ENCODE measurements at regions not wholly inside any gene's neighbourhood (a gene's known extent, or its start where the extent isn't known, plus 50 kb on each side); places are given as distances from the start of the nearest gene placed in this dataset.

GRCh38 chr4:128570387-128570975 lies 239.0 kb upstream of the JADE1 start:
- DNase-seq, result no peak

- DNase-seq, result no peak
Observed at GRCh38 chr4:128566693-128567092, 242.8 kb upstream of the JADE1 start.

DNA sequence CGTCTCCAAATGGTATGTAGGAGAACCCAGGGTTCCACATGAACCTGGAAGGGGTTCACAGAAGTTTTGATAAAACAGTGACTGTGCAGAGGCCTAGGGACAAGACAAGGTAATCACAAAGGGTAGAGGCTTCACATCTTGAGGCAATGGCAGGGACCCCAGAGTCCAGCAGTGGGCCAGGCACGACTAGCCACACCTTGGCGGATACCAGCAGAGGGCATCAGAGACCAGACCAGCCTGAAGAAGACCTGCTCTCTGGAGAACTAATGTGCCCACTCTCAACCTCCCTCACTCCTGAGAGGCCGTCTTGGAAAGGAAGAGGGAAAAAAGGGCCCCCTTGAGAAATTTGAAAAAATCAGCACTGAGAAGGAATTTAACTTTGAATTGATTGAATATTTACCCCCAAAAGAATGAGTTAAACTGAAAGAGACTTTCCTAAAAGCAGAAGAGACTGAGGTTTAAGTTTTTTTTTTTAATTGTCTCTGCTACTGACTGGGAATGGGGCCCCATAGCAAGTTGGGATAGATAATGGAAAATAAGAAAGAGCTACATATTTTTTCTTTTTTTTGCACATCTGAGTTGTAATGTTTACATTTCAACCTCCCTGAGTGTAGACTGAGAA lies 243.8 kb upstream of the JADE1 start:
- DNase-seq, result peak in 17 of 56 donors; percentile 1 to 31 (median 17)

GRCh38 chr4:128565054-128565453 lies 244.4 kb upstream of the JADE1 start:
- DNase-seq, result no peak

- no peak for DNase-seq
Observed at GRCh38 chr4:128564081-128564630, 245.3 kb upstream of the JADE1 start.

GRCh38 chr4:128560754-128561495 lies 248.6 kb upstream of the JADE1 start:
- no peak for DNase-seq

DNA sequence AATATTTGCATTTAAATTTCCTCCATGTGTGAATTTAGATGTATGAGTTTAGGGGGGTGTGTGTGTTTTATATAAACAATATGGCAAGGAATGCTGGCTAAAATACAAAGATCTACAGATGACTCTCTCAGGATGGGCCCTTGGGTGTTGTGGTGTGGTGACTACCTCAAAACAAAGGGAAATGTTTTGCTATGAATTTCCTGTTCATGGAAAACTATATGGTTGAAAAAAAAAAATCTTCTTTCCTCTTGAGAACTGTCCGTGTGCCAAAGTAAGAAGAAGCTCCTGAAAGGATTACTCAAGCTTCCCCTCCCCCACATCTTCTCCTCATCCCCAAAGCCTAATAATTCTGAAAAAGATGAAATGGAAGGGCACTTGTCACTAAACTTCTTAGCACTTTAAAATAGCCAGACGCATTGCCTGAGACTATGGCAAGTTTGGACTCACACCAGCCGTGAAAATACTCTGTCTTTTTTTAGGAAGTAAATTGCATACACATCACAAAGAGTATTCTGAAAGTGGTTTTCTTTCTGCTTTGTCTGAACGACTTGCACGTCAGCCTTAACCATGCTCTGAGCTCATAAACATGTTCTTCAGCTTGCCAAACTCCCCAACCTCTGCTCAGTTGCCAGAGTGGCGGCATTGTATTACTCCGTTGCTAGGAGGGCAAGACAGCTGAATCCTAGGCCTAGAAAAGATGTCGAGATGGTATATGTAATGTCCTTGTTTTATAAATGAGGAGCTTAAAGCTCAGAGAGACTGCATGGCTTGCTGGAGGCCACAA lies 250.4 kb upstream of the JADE1 start:
- DNase-seq, result peak in 6 of 56 donors; percentile 1 to 29 (median 10)

- DNase-seq, result no peak
Observed at GRCh38 chr4:128556756-128557155, 252.7 kb upstream of the JADE1 start.

- no peak for DNase-seq
Observed at GRCh38 chr4:128553686-128554515, 255.6 kb upstream of the JADE1 start.

GRCh38 chr4:128552586-128552907 lies 257.0 kb upstream of the JADE1 start:
- no peak for DNase-seq

GRCh38 chr4:128551280-128551679 lies 258.2 kb upstream of the JADE1 start:
- no peak for DNase-seq

GRCh38 chr4:128550060-128550459 lies 259.4 kb upstream of the JADE1 start:
- DNase-seq, result no peak

- DNase-seq, result no peak
Observed at GRCh38 chr4:128549636-128550035, 259.9 kb upstream of the JADE1 start.

GRCh38 chr4:128548381-128548780 lies 260.8 kb upstream of the PGRMC2 start:
- DNase-seq, result no peak

DNA sequence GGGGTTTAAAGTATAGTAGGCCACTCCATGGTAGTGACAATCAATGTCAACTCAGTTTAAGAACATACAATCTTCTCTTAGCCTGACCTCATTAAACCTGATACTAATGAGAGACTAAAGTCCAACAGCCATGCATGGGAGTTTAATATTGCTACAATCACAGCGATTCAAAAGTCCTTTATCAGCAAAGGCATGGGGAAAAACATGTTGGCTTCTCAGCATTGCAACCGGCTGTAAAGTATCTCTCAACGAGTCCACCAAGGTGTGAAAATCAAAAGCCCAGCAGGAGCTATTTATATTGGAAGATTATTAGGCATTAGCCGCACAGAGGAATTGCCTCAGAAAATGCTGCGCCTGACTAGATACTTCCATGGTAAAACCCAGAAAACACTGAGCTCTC lies 256.7 kb upstream of the PGRMC2 start:
- no peak for DNase-seq

DNA sequence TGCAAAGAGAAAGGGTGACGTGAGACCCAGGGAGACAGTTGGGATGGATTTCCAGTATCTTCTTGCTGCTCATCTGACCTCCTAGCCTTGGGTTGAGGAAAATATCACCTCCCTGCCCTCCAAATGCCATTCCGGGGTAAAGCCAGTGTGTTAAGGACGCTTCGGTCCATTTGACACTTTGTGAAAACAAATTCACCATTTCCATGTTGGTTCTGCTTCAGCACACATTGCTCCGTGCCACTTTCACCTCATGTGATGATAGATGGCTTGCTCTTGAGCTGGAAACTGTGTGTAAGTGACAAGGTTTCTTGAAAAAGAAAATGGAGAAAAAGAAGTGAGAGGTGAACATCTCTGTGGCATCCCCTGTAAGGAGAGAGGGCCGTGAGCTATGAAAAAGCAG lies 256.1 kb upstream of the PGRMC2 start:
- DNase-seq, result no peak

GRCh38 chr4:128542047-128542446 lies 254.4 kb upstream of the PGRMC2 start:
- DNase-seq, result no peak

DNA sequence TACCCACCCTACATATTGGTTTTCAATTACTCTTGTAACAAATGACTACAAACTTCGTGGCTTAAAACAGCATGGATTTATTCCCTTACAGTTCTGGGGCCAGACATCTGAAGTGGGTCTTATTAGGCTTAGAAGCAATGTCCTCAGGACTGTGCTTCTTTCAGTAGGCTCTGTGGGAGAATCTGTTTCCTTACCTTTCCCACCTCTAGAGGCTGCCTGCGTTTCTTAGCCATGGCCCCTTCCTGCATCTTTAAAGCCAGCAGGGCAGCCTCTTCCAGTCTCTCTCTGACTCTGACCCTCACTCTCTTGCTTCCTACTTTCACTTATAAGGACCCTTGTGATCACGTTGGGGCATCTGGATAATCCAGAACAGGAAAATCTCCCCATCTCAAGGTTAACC lies 252.5 kb upstream of the PGRMC2 start:
- DNase-seq, result no peak

DNA sequence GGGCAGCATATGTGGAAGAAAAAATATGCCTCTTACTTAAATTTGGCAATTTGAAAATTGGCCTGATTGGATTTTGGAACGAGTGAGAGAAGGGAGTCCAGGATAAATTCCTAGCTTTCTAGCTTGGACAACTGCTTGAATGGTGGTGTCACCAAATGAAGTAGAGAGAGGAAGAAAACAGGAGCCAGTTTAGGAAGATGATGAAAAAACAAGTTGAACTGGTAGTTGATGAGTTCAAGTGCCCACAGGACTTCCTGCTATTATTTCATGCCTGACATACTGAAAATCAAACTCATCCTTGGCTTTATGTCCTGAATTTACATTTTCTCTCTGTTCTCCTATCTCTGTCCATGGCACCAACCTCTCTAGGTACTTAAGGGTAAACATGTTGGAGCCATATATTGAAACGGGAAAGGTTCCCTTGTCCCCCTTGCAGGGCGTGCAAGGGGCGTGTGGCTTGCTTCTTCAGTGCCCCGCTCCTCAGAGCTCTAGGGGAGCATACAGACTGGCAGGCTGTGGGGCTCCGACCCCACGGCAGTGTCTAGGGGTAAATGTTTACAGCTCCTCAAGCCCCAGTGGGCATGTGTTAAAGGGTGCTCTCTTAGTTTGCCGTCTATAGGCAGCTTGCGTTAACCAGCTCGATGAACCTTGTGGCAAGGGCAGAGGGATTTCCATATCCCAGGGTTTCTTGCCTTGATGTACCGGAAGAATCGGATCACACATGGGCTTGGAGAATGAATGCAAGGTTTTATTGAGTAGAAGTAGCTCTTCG lies 250.7 kb upstream of the PGRMC2 start:
- DNase-seq, result no peak

DNA sequence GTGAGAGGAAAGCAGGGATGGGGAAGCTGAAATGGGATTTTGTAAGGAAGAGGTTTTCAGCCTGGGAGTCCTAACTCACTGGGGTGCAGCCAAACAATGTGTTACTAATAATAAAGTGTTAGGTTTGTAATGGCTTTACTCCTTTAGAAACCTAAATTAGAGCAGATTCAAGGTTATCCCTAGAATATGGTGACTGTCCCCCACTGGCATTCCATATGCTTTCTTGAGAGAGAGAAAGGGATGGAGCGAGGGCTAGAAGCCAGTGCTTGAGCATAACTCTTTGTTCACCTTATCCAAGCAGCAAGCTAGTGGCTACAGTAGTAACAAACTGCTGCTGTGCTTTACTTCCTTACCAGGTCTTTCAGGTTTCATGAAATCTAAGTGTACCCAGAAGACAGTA lies 249.1 kb upstream of the PGRMC2 start:
- no peak for DNase-seq
